NCI-H524 treated with DMSO at 0.1 percent for 48 hours (cell line): ENCODE measurements at regions not wholly inside any gene's neighbourhood (a gene's known extent, or its start where the extent isn't known, plus 50 kb on each side); places are given as distances from the start of the nearest gene placed in this dataset.
"Not testable (repeated sequence)": the region's sequence is repeated elsewhere in the genome, so short reads cannot be mapped to it uniquely, and the experiment has no call there.

Source experiments
- DNase-seq: peaks from one replicate; lab custom pipeline; 2025; lab: John Stamatoyannopoulos, UW

- DNase-seq, result no peak
These were observed 247.3 kb downstream of the LPIN1 start for GRCh38 chr2:11993749-11994148.

DNA sequence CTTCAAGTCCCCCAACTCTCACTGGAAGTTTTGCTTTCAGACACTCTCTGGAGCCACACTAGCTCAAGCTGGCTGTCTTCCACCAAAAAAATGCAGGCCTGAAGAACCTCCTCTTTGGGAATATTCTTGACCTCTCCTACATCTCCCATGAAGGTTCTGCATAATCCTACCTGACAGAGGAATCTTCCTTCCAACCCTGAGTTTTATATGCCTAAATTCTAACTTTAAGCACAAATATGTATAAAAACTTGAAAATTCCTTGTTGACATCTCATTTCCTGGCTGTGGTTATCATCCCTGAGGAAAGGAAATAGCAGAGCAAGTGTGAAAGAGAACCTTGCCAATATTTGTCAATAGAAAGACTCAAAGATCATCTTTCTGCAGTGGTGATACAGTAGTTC is 249.0 kb downstream of the LPIN1 start:
- DNase-seq, result no peak

DNA sequence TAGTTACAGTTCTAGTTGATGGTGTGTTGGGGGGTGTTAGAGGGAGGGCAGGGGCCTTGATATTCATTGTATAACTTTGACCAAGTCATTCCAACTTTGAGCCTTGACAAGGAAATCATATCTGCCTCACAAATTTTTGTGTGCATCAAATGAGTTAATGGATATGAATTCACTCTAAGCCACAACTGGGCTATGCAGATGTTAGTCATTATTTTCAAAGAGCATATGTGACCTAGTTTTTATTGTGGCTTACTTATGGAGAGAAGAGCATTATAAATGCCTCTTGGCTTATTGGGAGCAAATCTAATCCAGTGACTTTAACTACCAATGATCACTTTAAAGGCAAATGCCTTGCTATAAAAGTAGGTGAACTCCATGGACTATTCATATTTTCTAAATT is 250.2 kb downstream of the LPIN1 start:
- no peak for DNase-seq

DNA sequence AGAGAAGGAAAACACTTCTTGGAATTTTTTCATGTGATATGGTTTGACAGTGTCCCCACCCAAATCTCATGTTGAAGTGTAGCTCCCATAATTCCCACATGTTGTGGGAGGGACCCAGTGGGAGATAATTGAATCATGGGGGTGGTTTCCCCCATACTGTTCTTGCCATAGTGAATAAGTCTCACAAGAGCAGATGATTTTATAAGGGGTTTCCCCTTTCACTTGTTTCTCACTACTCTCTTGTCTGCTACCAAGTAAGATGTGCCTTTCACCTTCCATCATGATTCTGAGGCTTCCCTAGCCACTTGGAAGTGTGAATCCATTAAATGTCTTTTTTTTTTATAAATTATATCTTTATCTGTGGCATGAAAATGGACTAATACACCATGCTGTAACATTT is 250.7 kb downstream of the LPIN1 start:
- no peak for DNase-seq

DNA sequence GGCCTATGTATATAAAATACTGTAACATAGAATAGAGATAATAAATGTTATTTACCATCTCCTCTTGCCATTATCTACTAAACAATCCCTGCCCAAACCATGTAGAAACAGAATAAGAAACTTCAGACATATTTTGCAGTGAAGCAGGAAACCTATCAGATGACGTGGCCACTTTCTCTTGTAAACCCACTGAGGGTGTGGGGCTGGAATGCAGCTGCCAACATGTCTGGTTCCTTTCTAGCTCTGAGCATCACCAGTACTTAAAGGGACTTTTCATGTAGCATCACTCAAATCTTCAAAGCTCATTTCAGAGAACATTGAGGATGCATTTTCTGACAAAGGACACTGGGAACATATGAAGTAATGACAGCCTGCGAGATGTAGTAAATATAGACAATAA is 251.8 kb downstream of the LPIN1 start:
- no peak for DNase-seq

GRCh38 chr2:11998626-11999378 is 252.4 kb downstream of the LPIN1 start:
- no peak for DNase-seq

DNA sequence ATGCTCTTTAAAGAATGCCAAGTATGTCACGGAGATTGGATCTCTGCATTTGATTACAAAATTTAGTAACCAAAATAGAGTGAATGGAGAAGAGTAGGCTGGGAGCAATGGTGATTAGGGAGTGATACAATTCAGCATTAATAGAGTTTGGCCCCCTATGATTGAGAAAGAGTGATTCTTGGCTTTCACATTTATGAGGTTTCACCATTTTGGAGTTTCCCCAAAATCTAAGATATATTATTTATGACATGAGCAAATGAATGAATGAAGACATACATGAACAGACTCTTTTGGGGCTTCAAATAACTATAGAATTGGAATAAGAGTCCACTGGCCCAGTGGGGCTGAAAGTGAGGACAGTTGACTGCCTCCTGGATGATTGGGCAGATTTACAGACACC is 255.2 kb downstream of the LPIN1 start:
- DNase-seq, result no peak

DNA sequence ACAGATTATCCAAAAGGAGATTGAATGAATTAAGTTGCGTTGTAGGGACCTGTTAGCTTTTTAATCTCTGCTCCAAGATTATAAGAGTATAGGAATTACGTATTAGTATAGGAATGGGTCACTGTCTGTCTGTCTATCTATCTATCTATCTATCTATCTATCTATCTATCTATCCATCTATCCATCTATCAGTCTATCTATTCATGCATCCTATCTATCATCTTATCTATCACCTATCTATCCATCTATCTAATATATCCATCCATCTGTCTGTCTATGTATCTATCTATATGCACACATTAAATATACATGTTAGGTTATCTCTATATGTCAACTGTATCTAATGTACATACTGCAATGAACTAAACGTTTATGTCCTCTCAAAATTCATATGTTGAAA is 255.8 kb downstream of the LPIN1 start:
- DNase-seq, result no peak

DNA sequence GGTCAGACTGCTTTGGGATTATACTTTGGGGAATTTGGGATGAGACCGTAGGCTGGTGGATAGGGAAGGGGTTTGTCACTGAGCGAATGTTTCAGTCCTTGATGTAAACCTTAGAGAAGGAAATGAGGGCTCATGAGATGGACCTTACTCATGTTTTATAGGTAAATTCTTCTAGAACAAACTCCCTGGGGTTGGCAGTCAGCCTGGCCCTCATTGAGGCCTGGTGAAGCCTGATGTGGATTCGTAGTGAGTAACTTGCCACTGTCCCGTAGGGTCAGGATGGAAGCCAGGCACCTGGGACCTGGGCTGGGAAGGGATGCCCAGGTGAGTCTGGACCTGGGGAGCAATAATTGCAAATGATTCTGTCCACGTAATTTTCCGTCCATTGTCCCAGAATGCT is 258.3 kb downstream of the LPIN1 start:
- no peak for DNase-seq

DNA sequence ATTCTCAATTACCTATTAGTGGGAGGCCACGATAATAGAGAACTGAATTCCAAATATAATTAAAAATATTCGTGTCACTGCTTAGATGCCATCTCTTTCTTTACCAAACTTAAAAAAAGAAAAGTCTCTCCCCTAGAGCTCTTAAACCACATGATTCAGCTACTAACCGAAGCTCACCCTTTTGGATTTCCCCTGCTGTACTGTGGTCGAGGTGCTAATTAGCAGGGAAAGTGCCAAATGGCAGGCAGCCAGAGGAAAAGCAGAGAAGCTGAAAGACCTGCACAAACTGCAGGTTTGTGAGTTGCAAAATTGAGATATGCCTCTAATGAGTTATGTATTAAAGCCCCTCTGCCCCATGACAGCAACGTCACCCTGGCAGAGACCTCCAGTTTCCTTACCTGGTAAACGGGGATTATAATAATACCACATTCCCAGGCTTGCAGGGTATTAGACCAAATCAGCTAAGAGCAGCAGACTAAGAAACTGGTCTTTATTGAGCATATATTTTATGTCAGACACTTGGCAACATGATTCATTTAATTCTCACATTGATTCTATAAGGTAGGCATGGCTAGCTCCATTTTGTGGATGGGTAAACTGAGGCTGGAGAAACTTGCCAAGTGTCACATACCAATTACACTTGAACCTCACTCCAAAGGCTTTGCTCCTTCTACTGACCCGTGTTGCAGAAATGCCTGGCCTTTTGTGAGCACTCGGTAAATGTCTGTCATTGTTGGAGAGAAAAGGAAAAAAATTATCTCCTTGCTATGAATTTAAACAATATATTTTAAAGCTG is 259.7 kb downstream of the LPIN1 start:
- no peak for DNase-seq

DNA sequence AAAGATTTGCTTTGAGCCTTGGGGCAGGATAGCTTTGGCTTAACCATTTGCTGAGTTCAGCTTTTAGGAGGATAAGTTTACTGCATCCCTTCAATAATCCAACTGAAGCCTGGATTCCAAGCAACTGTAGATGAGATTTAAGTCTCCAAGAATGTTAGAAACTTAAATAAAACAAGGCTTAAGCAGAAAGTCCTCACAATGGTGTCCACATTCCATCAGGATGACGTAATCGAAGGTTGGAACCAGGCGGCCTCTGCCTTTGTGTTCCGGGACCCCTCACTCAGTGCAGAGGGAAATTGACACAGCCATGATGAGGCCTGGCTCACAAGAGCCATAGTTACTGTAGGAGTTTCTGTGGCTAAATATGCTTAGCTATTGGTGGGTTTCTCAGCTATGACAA is 260.4 kb downstream of the LPIN1 start:
- no peak for DNase-seq

GRCh38 chr2:12007282-12007681 is 260.9 kb downstream of the LPIN1 start:
- no peak for DNase-seq

DNA sequence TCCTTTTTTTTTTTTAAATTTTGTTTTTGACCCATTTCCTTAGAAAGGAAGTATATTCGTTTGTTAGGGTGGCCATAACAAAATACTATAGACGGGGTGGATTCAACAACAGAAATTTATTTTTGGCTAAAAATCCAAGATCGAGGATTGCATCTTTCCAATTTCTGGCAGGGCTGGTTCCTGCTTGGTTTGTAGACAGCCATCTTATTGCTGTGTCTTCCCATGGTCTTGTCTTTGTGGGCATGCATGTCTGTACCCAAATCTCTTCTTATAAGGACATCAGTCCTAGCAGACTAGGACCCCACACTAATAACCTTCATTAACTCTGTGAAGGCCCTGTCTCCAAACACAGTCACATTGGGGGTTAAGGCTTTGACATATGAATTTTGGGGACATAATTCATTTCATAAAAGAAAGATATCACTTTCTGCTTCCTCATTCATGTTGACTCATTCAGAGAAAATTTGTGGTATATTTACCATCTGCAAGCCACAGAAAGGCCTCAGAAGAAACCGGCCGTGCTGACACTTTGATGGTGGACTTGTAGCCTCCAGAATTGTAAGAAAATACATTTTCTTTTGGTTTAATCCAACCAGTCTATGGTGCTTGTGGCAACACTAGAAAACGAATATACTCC is 262.1 kb downstream of the LPIN1 start:
- no peak for DNase-seq

GRCh38 chr2:12009323-12009905 is 263.0 kb downstream of the LPIN1 start:
- DNase-seq, result no peak

- no peak for DNase-seq
These were observed 263.6 kb downstream of the LPIN1 start for GRCh38 chr2:12010059-12010458.

- DNase-seq, result no peak
These were observed 264.3 kb downstream of the LPIN1 start for GRCh38 chr2:12010779-12011178.

GRCh38 chr2:12014088-12014960 is 267.9 kb downstream of the LPIN1 start:
- no peak for DNase-seq

DNA sequence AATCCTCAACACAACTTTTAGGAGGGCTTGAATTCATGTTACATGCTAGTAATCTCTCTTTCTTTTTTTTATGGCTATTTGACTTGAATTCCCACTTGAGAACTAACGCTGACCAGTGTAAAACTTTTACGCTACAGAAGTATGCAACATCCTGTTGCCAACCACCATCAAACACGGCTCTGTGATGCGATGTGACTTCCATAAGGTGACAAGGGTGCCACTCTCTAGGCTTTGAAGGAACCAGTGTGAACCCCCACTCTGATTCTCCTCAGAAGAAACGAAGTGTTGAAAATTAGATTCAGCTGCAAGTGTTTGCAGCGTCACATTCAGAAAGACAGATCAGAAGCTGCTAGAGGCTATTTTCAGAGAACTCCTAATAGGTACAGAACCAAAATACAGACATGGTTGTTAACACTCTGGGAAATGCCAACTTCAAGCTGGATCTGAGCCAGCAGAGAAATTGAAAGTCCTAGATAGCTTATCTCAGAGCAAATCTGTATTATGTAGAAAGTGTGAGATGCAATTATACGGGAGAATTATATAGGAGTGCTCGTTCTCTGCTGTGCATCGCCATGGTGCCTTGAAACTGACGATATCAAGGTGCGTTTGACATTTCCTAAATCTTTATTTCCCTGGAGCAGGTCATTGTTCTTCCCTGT is 271.2 kb downstream of the LPIN1 start:
- DNase-seq, result no peak

- DNase-seq, result not testable (repeated sequence)
These were observed 272.3 kb downstream of the LPIN1 start for GRCh38 chr2:12018726-12019125.

GRCh38 chr2:12020833-12021469 is 274.5 kb downstream of the LPIN1 start:
- DNase-seq, result no peak
